ENCODE measurements at regions not wholly inside any gene's neighbourhood (a gene's known extent, or its start where the extent isn't known, plus 50 kb on each side); places are given as distances from the start of the nearest gene placed in this dataset.

DNA sequence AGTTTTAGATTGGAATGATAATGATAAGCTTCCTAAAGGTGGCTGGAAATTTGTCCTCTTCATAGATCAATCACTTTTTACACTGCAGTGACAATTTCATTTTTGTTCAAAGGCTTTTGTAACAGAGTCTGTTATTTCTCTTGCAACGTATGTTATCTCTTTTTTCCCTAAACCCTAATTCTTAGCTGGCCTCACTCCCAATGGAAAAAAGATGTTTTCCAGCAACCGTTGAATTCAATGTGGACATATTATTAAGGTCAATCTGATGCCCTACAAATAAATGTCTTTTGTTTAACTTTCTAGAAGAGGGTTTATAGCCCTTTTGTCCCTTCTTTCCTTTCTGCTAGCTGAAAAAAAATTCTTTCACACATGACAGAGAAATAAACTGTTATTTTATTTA, 192.7 kb upstream of the NWD2 start:
- Histone ChIP-seq H3K27ac (no peak overlapping the region), H3K4me1 (no peaks in the 10 kb centered on the region), H3K9me3 (no peaks in the 10 kb centered on the region), H3K36me3 (no peaks in the 10 kb centered on the region), H3K4me3 (no peak overlapping the region), H3K27me3 (ENCODE audit: low read depth) (no peaks in the 10 kb centered on the region)
- DNase-seq (no peak), ATAC-seq (no peak)
- intact Hi-C loops (cut with DNase I): no loop called here
- TF ChIP-seq, protein P1, sequence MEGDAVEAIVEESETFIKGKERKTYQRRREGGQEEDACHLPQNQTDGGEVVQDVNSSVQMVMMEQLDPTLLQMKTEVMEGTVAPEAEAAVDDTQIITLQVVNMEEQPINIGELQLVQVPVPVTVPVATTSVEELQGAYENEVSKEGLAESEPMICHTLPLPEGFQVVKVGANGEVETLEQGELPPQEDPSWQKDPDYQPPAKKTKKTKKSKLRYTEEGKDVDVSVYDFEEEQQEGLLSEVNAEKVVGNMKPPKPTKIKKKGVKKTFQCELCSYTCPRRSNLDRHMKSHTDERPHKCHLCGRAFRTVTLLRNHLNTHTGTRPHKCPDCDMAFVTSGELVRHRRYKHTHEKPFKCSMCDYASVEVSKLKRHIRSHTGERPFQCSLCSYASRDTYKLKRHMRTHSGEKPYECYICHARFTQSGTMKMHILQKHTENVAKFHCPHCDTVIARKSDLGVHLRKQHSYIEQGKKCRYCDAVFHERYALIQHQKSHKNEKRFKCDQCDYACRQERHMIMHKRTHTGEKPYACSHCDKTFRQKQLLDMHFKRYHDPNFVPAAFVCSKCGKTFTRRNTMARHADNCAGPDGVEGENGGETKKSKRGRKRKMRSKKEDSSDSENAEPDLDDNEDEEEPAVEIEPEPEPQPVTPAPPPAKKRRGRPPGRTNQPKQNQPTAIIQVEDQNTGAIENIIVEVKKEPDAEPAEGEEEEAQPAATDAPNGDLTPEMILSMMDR (IDR thresholded peaks at IDR 0.05): no peak

DNA sequence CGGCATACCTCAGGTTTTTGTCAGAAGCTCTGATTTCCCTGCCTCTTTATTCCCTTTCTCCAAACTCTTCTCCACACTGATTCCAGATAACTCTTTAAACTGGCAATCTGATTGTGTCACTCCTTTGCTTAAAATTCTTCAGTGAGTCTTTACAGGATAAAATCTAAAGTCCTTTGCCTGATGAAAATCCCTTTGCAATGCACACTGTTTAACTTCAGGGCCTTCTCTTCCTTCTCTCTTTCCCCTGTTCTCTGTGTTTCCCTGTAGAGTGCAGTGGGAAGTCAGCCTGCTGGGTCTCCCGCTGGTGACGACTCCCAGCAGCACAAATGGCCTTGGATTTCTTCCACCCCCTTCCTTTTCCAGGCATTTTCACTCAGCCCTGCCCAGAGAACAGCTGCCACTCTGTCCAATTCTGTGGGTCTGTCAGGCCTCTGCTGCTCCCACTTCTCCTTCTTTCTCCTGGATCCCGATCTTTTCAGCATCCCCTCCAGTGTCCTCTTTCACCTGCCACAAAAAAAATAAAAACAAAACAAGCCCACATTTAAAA, 189.9 kb upstream of the NWD2 start:
- TF ChIP-seq, protein P1 (IDR thresholded peaks at IDR 0.05): no peak
- DNase-seq (no peak), ATAC-seq (no peak)
- Histone ChIP-seq H3K36me3 (no peaks in the 10 kb centered on the region), H3K27me3 (ENCODE audit: low read depth) (no peaks in the 10 kb centered on the region), H3K27ac (no peak overlapping the region), H3K9me3 (no peaks in the 10 kb centered on the region), H3K4me3 (no peak overlapping the region), H3K4me1 (no peaks in the 10 kb centered on the region)
- intact Hi-C loops (cut with DNase I): no loop called here

DNA sequence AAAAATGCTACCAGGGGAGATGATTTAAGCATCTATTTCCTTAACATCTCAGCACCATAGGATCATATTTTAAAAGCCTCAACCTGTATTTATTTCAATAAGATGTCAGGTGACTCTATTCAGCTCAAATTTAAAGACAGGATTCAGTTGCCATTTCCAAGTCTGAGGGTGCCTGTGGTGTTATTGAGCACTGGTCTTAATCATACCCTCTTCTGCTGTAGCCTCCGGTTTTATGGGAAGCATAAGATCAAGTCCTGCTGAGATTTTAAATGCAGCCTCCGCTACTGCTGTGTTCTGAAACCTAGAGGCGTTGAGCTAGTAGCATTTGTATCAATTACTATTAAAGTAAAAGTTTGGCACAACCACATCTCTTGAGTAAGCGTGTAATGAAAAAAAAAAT, 185.7 kb upstream of the NWD2 start:
- DNase-seq: no peak
- intact Hi-C loops (cut with DNase I): no loop called here
- Histone ChIP-seq H3K9me3 (no peaks in the 10 kb centered on the region), H3K27me3 (ENCODE audit: low read depth) (no peaks in the 10 kb centered on the region), H3K36me3 (no peaks in the 10 kb centered on the region), H3K4me3 (no peak overlapping the region), H3K27ac (no peak overlapping the region), H3K4me1 (no peaks in the 10 kb centered on the region)
- no peak for ATAC-seq
- TF ChIP-seq, protein P1 (IDR thresholded peaks at IDR 0.05): no peak

DNA sequence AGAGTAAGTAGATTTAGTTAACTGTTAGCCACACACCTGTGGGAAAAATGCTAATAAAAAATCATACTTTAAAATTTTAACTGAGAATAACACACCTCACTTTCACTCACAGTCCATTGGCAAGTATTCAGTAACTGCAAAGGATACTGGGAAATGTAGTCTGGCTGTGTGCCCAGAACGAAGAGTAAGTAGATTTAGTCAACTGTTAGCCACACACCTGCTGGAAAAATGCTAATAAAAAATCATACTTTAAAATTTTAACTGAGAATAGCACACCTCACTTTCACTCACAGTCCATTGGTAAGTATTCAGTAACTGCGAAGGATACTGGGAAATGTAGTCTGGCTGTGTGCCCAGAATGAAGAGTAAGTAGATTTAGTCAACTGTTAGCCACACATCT, 178.4 kb upstream of the NWD2 start:
- intact Hi-C loops (cut with DNase I): no loop called here
- Histone ChIP-seq H3K4me3 (no peak overlapping the region), H3K4me1 (no peaks in the 10 kb centered on the region), H3K27ac (no peak overlapping the region), H3K27me3 (ENCODE audit: low read depth) (no peaks in the 10 kb centered on the region), H3K9me3 (no peaks in the 10 kb centered on the region), H3K36me3 (no peaks in the 10 kb centered on the region)
- no peak for DNase-seq
- no peak for ATAC-seq
- TF ChIP-seq, protein P1 (IDR thresholded peaks at IDR 0.05): no peak

DNA sequence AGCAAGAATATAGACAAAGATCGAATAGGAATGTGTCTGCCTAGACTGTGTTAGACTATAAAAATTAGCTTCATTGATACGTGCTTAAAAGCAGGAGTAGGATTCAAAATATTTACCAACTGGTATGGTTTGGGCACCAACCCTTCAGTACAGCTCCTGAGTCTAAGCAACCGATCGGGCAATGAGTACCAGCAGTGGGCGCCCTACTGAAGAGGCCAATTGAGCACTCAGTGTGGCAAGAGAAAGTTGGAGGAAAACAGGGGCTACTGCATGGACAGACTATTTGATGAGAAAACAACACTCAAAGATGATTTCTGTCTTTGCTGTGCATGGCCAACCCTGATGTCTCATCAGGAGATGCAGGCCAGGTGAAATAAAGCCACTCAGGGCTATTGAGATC, 176.0 kb upstream of the NWD2 start:
- H3K36me3 ChIP-seq: no peaks in the 10 kb centered on the region
- no peak overlapping the region for H3K4me3 ChIP-seq
- H3K4me1 ChIP-seq: no peaks in the 10 kb centered on the region
- no peaks in the 10 kb centered on the region for H3K9me3 ChIP-seq
- H3K27ac ChIP-seq: no peak overlapping the region
- DNase-seq (no peak), ATAC-seq (no peak)
- H3K27me3 ChIP-seq (ENCODE audit: low read depth): no peaks in the 10 kb centered on the region
- TF ChIP-seq, protein P1 (IDR thresholded peaks at IDR 0.05): no peak
- intact Hi-C loops (cut with DNase I): no loop called here

DNA sequence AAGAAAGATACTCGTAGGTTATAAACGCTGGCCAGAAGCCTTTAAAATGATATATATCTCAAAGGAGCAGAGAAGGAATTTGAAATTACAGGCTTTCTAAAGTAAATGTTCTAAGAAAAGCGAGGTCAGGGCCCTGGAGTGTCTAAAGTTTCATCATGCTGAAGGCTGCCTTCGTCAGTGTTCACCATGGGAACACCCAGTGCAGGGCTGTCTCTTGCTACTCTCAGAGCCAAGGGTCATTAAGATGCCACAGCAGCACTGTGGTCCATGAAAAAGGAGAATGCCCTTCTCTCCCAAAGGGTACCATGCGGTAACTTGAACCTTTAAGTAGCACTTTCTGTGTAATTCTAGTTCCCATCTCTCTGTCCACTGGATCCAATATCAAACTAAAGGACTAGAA, 174.5 kb upstream of the NWD2 start:
- H3K36me3 ChIP-seq: no peaks in the 10 kb centered on the region
- ATAC-seq: no peak
- TF ChIP-seq, protein P1 (IDR thresholded peaks at IDR 0.05): no peak

More for the DNA sequence above, 174.5 kb upstream of the NWD2 start:
- no peaks in the 10 kb centered on the region for H3K4me1 ChIP-seq
- intact Hi-C loops (cut with DNase I): no loop called here
- H3K4me3 ChIP-seq: no peak overlapping the region
- no peaks in the 10 kb centered on the region for H3K27me3 ChIP-seq (ENCODE audit: low read depth)
- no peak for DNase-seq
- no peaks in the 10 kb centered on the region for H3K9me3 ChIP-seq
- no peak overlapping the region for H3K27ac ChIP-seq

Data from lower lobe of right lung (tissue), 2 donors.